B cell (primary cell): ENCODE measurements at regions not wholly inside any gene's neighbourhood (a gene's known extent, or its start where the extent isn't known, plus 50 kb on each side); places are given as distances from the start of the nearest gene placed in this dataset.

Source experiments
- ATAC-seq: fragments of 200-7000 bp; cut with Tn5 transposase; one replicate; pipeline ENCODE4 v1.10.0; 2021; ENCODE audit warnings: low read depth, mild to moderate bottlenecking, moderate number of reproducible peaks, moderate library complexity
- CTCF ChIA-PET: fragments of 350-600 bp; sonication (Branson Sonifier 250); formaldehyde crosslinking; loops from one replicate; lab custom pipeline; 2021; ENCODE audit warnings: antibody characterized with exemption, inconsistent platforms; lab: Charles Lee
- POLR2A ChIA-PET: fragments of 350-600 bp; sonication (Branson Sonifier 250); formaldehyde crosslinking; loops from one replicate; lab custom pipeline; 2021; ENCODE audit warnings: antibody characterized with exemption; lab: Charles Lee
- DNase-seq: peaks from one replicate; pipeline ENCODE4 v3.0.0; 2013
- H2AFZ ChIP-seq: 2 replicates; pipeline ENCODE4 v1.6.1; 2012; ENCODE audit warnings: mild to moderate bottlenecking, low read depth, low read length; ENCODE audit not compliant: insufficient read depth, poor library complexity, severe bottlenecking
- H3K27ac ChIP-seq, 2 donors: 1 replicate in 1 of 2; 2 replicates in 1 of 2; pipeline ENCODE4 v1.5.1; 2012 to 2013; ENCODE audit warnings: low read length in 2 of 2, mild to moderate bottlenecking in 2 of 2, moderate library complexity in 1 of 2
- H3K27me3 ChIP-seq, 4 experiments: fragments of 200-600 bp in 1 of 4; sonication (generic) in 1 of 4; replicated peaks in 1 of 4; 1 replicate in 2 of 4; 2 replicates in 2 of 4; pipeline versions ENCODE4 v1.6.1 to v1.7.0; 2013 to 2016; ENCODE audit warnings: low read length in 3 of 4, mild to moderate bottlenecking in 2 of 4, mixed read lengths in 1 of 4, moderate library complexity in 1 of 4; ENCODE audit not compliant: insufficient read depth in 4 of 4, control insufficient read depth in 3 of 4; ENCODE audit errors: control extremely low read depth in 1 of 4
- H3K36me3 ChIP-seq, 2 experiments: replicated peaks in 1 of 2; 1 replicate in 1 of 2; 2 replicates in 1 of 2; pipeline versions ENCODE4 v1.6.1 to v1.7.1; 2013; ENCODE audit warnings: low read length in 1 of 2; ENCODE audit not compliant: insufficient read depth in 2 of 2, control insufficient read depth in 1 of 2; ENCODE audit errors: control extremely low read depth in 1 of 2, extremely low read depth in 1 of 2
- H3K4me1 ChIP-seq, 2 donors: fragments of 200-600 bp in 1 of 2; sonication (generic) in 1 of 2; 1 replicate in 1 of 2; 2 replicates in 1 of 2; pipeline versions ENCODE4 v1.5.1 to v1.6.1; 2013 to 2017; ENCODE audit warnings: low read length in 2 of 2; ENCODE audit not compliant: control insufficient read depth in 2 of 2, insufficient read depth in 2 of 2
- H3K4me2 ChIP-seq: replicated peaks from 2 replicates; pipeline ENCODE3; 2012; ENCODE audit warnings: mild to moderate bottlenecking, low read depth, low read length; ENCODE audit not compliant: poor library complexity, severe bottlenecking
- H3K4me3 ChIP-seq, 5 experiments: fragments of 200-600 bp in 1 of 5; sonication (generic) in 1 of 5; 1 replicate in 3 of 5; 2 replicates in 2 of 5; pipeline versions ENCODE4 v1.5.1 to v1.7.0; 2011 to 2016; ENCODE audit warnings: low read length in 4 of 5, mild to moderate bottlenecking in 4 of 5, low read depth in 2 of 5, control low read depth in 1 of 5, moderate library complexity in 1 of 5; ENCODE audit not compliant: insufficient read depth in 1 of 5; ENCODE audit errors: control extremely low read depth in 1 of 5, extremely low read depth in 1 of 5
- H3K79me2 ChIP-seq: fragments of 200-600 bp; sonication (generic); one replicate; pipeline ENCODE4 v1.6.0; 2016; ENCODE audit warnings: low read length; ENCODE audit not compliant: control insufficient read depth, insufficient read depth
- H3K9ac ChIP-seq: fragments of 200-600 bp; sonication (generic); 2 replicates; pipeline ENCODE4 v1.6.1; 2017; ENCODE audit warnings: mild to moderate bottlenecking, low read length, moderate library complexity
- H3K9me3 ChIP-seq, 3 donors: one replicate each; pipeline versions ENCODE4 v1.6.1 to v1.7.1; 2013; ENCODE audit warnings: low read length in 2 of 3; ENCODE audit not compliant: control insufficient read depth in 2 of 3, insufficient read depth in 1 of 3; ENCODE audit errors: control extremely low read depth in 1 of 3
- H4K20me1 ChIP-seq: 2 replicates; pipeline ENCODE4 v1.6.0; 2012; ENCODE audit warnings: mild to moderate bottlenecking, low read length; ENCODE audit not compliant: insufficient read depth, control insufficient read depth, poor library complexity, severe bottlenecking
- H3K27ac Mint-ChIP-seq: one replicate; pipeline ENCODE4 v1.8.0; 2021; ENCODE audit warnings: mixed read lengths
- H3K27me3 Mint-ChIP-seq: one replicate; pipeline ENCODE4 v1.8.0; 2021; ENCODE audit warnings: mixed read lengths
- H3K4me1 Mint-ChIP-seq: one replicate; pipeline ENCODE4 v1.8.0; 2021; ENCODE audit warnings: mixed read lengths
- H3K4me3 Mint-ChIP-seq: one replicate; pipeline ENCODE4 v1.8.0; 2021; ENCODE audit warnings: mixed read lengths
- H3K9me3 Mint-ChIP-seq: one replicate; pipeline ENCODE4 v1.8.0; 2022; ENCODE audit warnings: mixed read lengths; ENCODE audit not compliant: insufficient read depth
- CTCF ChIP-seq: fragments of 200-600 bp; IDR thresholded peaks from one replicate; pipeline ENCODE4 v1.8.0; 2022; ENCODE audit warnings: antibody characterized with exemption, mild to moderate bottlenecking
- EZH2 ChIP-seq: IDR thresholded peaks from 2 replicates; pipeline ENCODE4 v1.6.1; 2012; ENCODE audit warnings: borderline replicate concordance, low read depth, mild to moderate bottlenecking, moderate library complexity, low read length; ENCODE audit not compliant: insufficient read depth, poor library complexity, severe bottlenecking
- WGBS: methylation state at CpG from one replicate; pipeline ENCODE4 v1.1.5; 2013; ENCODE audit warnings: missing lambda C conversion rate; ENCODE audit not compliant: insufficient coverage; 5-methylcytosine and 5-hydroxymethylcytosine counted together
- intact Hi-C: fragments of 100-400 bp; cut with micrococcal nuclease; formaldehyde crosslinking; loops from one replicate; pipeline ENCODE4 v1.10.0; 2022

- ATAC-seq = no peak
- no peak overlapping the region for H3K27ac Mint-ChIP-seq
- 74% methylated on average over 5 of the region's 5 CpGs for WGBS
- H3K27ac ChIP-seq = no peak overlapping the region
- no peaks in the 10 kb centered on the region for H4K20me1 ChIP-seq
- H3K4me1 ChIP-seq = peaks cover 17% of the 10 kb centered on the region in 2 donors
- no peak overlapping the region for H3K4me3 Mint-ChIP-seq
- H3K27me3 Mint-ChIP-seq = no peaks in the 10 kb centered on the region
- no peak overlapping the region for H3K4me3 ChIP-seq
- no peak for DNase-seq
- H3K79me2 ChIP-seq = no peaks in the 10 kb centered on the region
- ChIA-PET POLR2A (no interaction called here), CTCF (no interaction called here)
- no peaks in the 10 kb centered on the region for H3K36me3 ChIP-seq
- no peaks in the 10 kb centered on the region for H3K9me3 Mint-ChIP-seq
- TF ChIP-seq CTCF (no peak), EZH2 (no peak)
- H3K4me2 ChIP-seq = no peak overlapping the region
- peaks cover 21% of the 10 kb centered on the region for H3K4me1 Mint-ChIP-seq
- no peaks in the 10 kb centered on the region for H3K9me3 ChIP-seq
- no peak overlapping the region for H2AFZ ChIP-seq
- no peak overlapping the region for H3K9ac ChIP-seq
- intact Hi-C loops = no loop called here
- H3K27me3 ChIP-seq = no peaks in the 10 kb centered on the region
Observed at GRCh38 chr21:14691914-14692313, 145.8 kb upstream of the SAMSN1 start.

GRCh38 chr21:14690886-14691285 is 144.8 kb upstream of the SAMSN1 start:
- no peak overlapping the region for H3K9ac ChIP-seq
- H3K4me3 Mint-ChIP-seq = no peak overlapping the region
- no peaks in the 10 kb centered on the region for H3K9me3 ChIP-seq
- TF ChIP-seq EZH2 = no peak
- TF ChIP-seq CTCF = no peak
- H3K9me3 Mint-ChIP-seq = no peaks in the 10 kb centered on the region
- ChIA-PET POLR2A (no interaction called here), CTCF (no interaction called here)
- no peak overlapping the region for H3K4me2 ChIP-seq
- peaks cover 27% of the 10 kb centered on the region in 2 donors for H3K4me1 ChIP-seq
- H2AFZ ChIP-seq = no peak overlapping the region
- H3K27ac ChIP-seq = no peak overlapping the region
- no peaks in the 10 kb centered on the region for H3K36me3 ChIP-seq
- ATAC-seq (no peak), DNase-seq (no peak)
- H3K27me3 Mint-ChIP-seq = no peaks in the 10 kb centered on the region
- no peaks in the 10 kb centered on the region for H3K79me2 ChIP-seq
- peaks cover 32% of the 10 kb centered on the region for H3K4me1 Mint-ChIP-seq
- no peaks in the 10 kb centered on the region for H3K27me3 ChIP-seq
- H3K27ac Mint-ChIP-seq = no peak overlapping the region
- WGBS = 100% methylated on average over 1 of the region's 2 CpGs
- H4K20me1 ChIP-seq = no peaks in the 10 kb centered on the region
- intact Hi-C loops = no loop called here
- H3K4me3 ChIP-seq = no peak overlapping the region
